ENCODE measurements at regions not wholly inside any gene's neighbourhood (a gene's known extent, or its start where the extent isn't known, plus 50 kb on each side); places are given as distances from the start of the nearest gene placed in this dataset.

DNA sequence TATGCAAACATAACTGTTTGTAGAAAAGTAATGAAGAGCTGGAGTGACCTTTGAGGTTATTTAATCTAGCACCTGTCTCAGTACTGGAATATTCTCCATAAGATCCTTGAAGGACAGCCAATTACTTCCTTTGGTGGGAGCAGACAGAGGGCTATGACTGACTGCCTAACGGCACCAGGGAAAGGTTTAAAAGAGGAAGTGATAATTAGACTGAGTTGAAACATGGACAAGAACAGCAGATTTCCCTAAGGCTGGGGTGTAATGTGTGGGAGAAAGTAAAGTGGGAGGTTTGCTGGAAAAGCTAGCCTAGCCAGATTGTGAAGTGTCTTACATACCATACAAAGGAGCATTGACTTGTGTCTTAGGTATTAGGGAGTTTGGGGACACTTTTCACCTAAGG, 191.3 kb upstream of the PCDH9 start:
- TF ChIP-seq CTCF (conservative IDR thresholded peaks at IDR 0.05; ENCODE audit: low read depth, low read length) (no peak), EZH2 (IDR thresholded peaks at IDR 0.05; ENCODE audit: borderline replicate concordance, low read depth, low read length, poor library complexity, severe bottlenecking) (no peak)

All from A673 (cell line).